GM19351 (cell line): ENCODE measurements at regions not wholly inside any gene's neighbourhood (a gene's known extent, or its start where the extent isn't known, plus 50 kb on each side); places are given as distances from the start of the nearest gene placed in this dataset.

Experiments used
- ATAC-seq: cut with Tn5 transposase; IDR thresholded peaks from one replicate; pipeline ENCODE4 v1.9.1; 2021; ENCODE audit warnings: mild to moderate bottlenecking, moderate library complexity; ENCODE audit not compliant: unreplicated experiment

GRCh38 chr4:85376285-85376684, 98.7 kb upstream of the ARHGAP24 start:
- no peak for ATAC-seq

GRCh38 chr4:85381968-85382367, 93.0 kb upstream of the ARHGAP24 start:
- ATAC-seq: no peak

GRCh38 chr4:85391071-85391470, 83.9 kb upstream of the ARHGAP24 start:
- no peak for ATAC-seq

- ATAC-seq: peak; percentile 79
These were observed 83.2 kb upstream of the ARHGAP24 start for GRCh38 chr4:85391589-85392410.

GRCh38 chr4:85393201-85393600, 81.7 kb upstream of the ARHGAP24 start:
- peak; percentile 57 for ATAC-seq

GRCh38 chr4:85398276-85398675, 76.7 kb upstream of the ARHGAP24 start:
- ATAC-seq: no peak

GRCh38 chr4:85399270-85399669, 75.7 kb upstream of the ARHGAP24 start:
- ATAC-seq: peak; percentile 91

- no peak for ATAC-seq
These were observed 72.6 kb upstream of the ARHGAP24 start for GRCh38 chr4:85402371-85402770.

GRCh38 chr4:85406185-85406584, 68.8 kb upstream of the ARHGAP24 start:
- no peak for ATAC-seq

GRCh38 chr4:85407546-85407945, 67.4 kb upstream of the ARHGAP24 start:
- no peak for ATAC-seq

GRCh38 chr4:85408301-85408700, 66.6 kb upstream of the ARHGAP24 start:
- ATAC-seq: no peak

- ATAC-seq: no peak
These were observed 65.7 kb upstream of the ARHGAP24 start for GRCh38 chr4:85409251-85409650.

- ATAC-seq: no peak
These were observed 63.6 kb upstream of the ARHGAP24 start for GRCh38 chr4:85411386-85411785.

GRCh38 chr4:85414972-85415371, 60.0 kb upstream of the ARHGAP24 start:
- no peak for ATAC-seq

- ATAC-seq: no peak
These were observed 58.9 kb upstream of the ARHGAP24 start for GRCh38 chr4:85416094-85416493.

GRCh38 chr4:85419103-85419502, 55.8 kb upstream of the ARHGAP24 start:
- ATAC-seq: no peak

- ATAC-seq: peak; percentile 43
These were observed 54.1 kb upstream of the ARHGAP24 start for GRCh38 chr4:85420831-85421230.

GRCh38 chr4:85423431-85423830, 51.5 kb upstream of the ARHGAP24 start:
- peak; percentile 74 for ATAC-seq
